ENCODE measurements at regions not wholly inside any gene's neighbourhood (a gene's known extent, or its start where the extent isn't known, plus 50 kb on each side); places are given as distances from the start of the nearest gene placed in this dataset.

DNA sequence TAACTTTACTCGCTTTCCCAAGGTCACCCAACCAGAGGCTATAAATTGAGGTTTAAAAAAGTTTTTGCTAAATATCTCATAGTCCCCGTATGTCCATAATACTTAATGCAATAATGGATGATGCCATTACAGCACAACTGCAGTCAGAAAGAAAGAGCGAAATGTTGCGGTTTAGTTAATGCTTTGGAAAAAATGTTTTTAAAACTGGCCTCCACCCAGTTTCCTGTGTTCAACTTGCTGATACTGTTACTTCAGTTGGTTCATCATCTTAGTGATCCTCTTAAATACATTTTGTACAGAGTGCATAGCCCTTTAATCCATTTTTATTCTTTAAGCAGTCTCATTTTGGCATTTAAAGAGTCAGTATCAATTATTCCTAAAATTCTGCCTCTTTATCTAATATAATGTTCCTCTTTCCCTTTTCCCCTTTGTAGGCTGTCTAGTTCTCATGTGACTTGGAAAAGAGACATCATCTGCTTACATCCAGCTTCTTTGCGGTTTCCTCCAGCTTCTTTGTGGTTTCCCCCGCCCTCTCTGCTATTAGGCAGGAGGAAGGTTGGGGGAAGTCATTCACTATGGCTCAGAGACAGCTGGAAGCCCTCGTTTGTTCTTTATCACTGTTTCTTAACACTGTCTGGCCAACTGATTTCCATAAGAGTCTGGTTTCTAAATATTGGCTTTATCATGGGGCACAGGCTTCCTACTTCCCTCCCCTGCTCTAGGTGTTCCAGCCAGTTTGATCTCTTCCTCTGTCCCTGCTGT is 154.3 kb downstream of the GOLIM4 start:
- H3K27ac ChIP-seq (ENCODE audit: low read depth in 2 of 2, low read length in 2 of 2): no peak overlapping the region
- TF ChIP-seq, protein P1, sequence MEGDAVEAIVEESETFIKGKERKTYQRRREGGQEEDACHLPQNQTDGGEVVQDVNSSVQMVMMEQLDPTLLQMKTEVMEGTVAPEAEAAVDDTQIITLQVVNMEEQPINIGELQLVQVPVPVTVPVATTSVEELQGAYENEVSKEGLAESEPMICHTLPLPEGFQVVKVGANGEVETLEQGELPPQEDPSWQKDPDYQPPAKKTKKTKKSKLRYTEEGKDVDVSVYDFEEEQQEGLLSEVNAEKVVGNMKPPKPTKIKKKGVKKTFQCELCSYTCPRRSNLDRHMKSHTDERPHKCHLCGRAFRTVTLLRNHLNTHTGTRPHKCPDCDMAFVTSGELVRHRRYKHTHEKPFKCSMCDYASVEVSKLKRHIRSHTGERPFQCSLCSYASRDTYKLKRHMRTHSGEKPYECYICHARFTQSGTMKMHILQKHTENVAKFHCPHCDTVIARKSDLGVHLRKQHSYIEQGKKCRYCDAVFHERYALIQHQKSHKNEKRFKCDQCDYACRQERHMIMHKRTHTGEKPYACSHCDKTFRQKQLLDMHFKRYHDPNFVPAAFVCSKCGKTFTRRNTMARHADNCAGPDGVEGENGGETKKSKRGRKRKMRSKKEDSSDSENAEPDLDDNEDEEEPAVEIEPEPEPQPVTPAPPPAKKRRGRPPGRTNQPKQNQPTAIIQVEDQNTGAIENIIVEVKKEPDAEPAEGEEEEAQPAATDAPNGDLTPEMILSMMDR (IDR thresholded peaks at IDR 0.05; ENCODE audit: borderline replicate concordance, extremely low read depth, insufficient read depth): no peak
- intact Hi-C loops (cut with DNase I): no loop called here
- no peak overlapping the region for H3K4me3 ChIP-seq (ENCODE audit: low read length in 3 of 3)
- no peaks in the 10 kb centered on the region for H3K27me3 ChIP-seq (ENCODE audit: control insufficient read depth, insufficient read depth, low read length)
- FAIRE-seq (no peak), DNase-seq (peak in 1 of 5 donors; percentile 43)
- no peaks in the 10 kb centered on the region for H3K4me1 ChIP-seq (ENCODE audit: control insufficient read depth in 2 of 3, insufficient read depth in 2 of 3, low read depth in 1 of 3, low read length in 3 of 3)
- no peaks in the 10 kb centered on the region for H3K36me3 ChIP-seq (ENCODE audit: control insufficient read depth in 2 of 3, insufficient read depth in 3 of 3, low read length in 3 of 3)
- H3K9ac ChIP-seq (ENCODE audit: low read length in 3 of 3): no peak overlapping the region
- H3K9me3 ChIP-seq (ENCODE audit: control insufficient read depth in 2 of 3, insufficient read depth in 1 of 3, low read length in 3 of 3): no peaks in the 10 kb centered on the region

DNA sequence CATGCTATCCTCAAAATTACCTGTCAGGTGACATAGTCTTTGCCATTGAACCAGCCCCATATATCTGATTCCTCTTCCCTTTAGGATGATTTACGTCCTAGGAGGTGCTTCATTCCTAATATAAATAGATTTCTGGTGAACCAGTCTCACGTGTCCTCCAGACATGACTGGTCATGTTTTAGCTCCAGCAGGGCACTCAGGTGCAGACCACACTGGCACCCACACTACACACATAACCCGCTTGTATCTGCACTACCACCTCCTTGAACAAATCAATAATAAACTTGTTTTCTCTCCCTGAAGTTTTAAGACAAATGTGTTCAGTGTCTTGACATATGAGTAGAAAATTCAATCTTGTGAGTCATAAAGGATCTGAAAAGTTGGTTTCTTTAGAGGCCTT is 155.5 kb downstream of the GOLIM4 start:
- Histone ChIP-seq H3K4me3 (ENCODE audit: low read length in 3 of 3) (no peak overlapping the region), H3K9ac (ENCODE audit: low read length in 3 of 3) (no peak overlapping the region), H3K4me1 (ENCODE audit: control insufficient read depth in 2 of 3, insufficient read depth in 2 of 3, low read depth in 1 of 3, low read length in 3 of 3) (no peaks in the 10 kb centered on the region), H3K27me3 (ENCODE audit: control insufficient read depth, insufficient read depth, low read length) (no peaks in the 10 kb centered on the region), H3K27ac (ENCODE audit: low read depth in 2 of 2, low read length in 2 of 2) (no peak overlapping the region), H3K9me3 (ENCODE audit: control insufficient read depth in 2 of 3, insufficient read depth in 1 of 3, low read length in 3 of 3) (no peaks in the 10 kb centered on the region), H3K36me3 (ENCODE audit: control insufficient read depth in 2 of 3, insufficient read depth in 3 of 3, low read length in 3 of 3) (no peaks in the 10 kb centered on the region)
- TF ChIP-seq, protein P1 (IDR thresholded peaks at IDR 0.05; ENCODE audit: borderline replicate concordance, extremely low read depth, insufficient read depth): no peak
- intact Hi-C loops (cut with DNase I): no loop called here
- DNase-seq: no peak
- no peak for FAIRE-seq

DNA sequence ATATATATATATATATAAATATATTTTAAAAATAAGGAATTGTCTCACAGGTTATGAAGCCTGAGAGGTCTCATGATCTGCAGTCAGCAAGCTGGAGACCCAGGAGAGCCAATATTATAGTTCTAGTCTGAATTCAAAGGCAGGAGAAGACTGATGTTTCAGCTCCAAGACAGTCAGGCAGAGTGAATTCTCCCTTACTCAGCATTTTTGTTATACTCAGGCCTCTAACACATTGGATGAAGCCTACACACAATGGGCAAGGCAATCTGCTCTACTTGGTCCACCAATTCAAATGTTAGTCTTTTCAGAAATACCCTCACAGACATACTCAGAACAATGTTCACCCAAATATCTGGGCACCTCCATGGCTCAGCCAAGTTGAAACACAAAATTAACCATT is 157.2 kb downstream of the GOLIM4 start:
- intact Hi-C loops (cut with DNase I): no loop called here
- Histone ChIP-seq H3K4me3 (ENCODE audit: low read length in 3 of 3) (no peak overlapping the region), H3K9me3 (ENCODE audit: control insufficient read depth in 2 of 3, insufficient read depth in 1 of 3, low read length in 3 of 3) (no peaks in the 10 kb centered on the region), H3K27me3 (ENCODE audit: control insufficient read depth, insufficient read depth, low read length) (no peaks in the 10 kb centered on the region), H3K27ac (ENCODE audit: low read depth in 2 of 2, low read length in 2 of 2) (no peak overlapping the region), H3K9ac (ENCODE audit: low read length in 3 of 3) (no peak overlapping the region), H3K36me3 (ENCODE audit: control insufficient read depth in 2 of 3, insufficient read depth in 3 of 3, low read length in 3 of 3) (no peaks in the 10 kb centered on the region), H3K4me1 (ENCODE audit: control insufficient read depth in 2 of 3, insufficient read depth in 2 of 3, low read depth in 1 of 3, low read length in 3 of 3) (no peaks in the 10 kb centered on the region)
- TF ChIP-seq, protein P1 (IDR thresholded peaks at IDR 0.05; ENCODE audit: borderline replicate concordance, extremely low read depth, insufficient read depth): no peak
- DNase-seq: no peak
- no peak for FAIRE-seq

DNA sequence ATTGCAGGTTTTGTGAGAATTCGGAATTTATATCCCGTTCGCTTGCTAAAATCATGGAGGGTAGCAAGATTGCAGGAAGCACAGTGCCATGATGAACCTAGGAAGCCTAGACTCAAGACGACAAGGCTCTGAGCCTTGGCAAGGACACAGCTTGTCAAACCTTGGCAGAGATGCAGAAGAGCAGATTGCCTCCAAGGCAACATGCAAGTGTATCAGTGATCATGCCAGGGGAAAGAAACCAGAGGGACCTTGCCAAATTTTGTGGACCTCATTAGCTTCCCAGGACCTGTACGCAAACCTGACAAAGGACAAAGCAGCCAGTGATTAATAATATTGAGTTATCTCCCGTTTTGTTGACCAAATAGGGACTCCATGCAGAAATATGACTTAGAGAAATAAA is 159.7 kb downstream of the GOLIM4 start:
- intact Hi-C loops (cut with DNase I): no loop called here
- Histone ChIP-seq H3K4me3 (ENCODE audit: low read length in 3 of 3) (no peak overlapping the region), H3K4me1 (ENCODE audit: control insufficient read depth in 2 of 3, insufficient read depth in 2 of 3, low read depth in 1 of 3, low read length in 3 of 3) (no peaks in the 10 kb centered on the region), H3K36me3 (ENCODE audit: control insufficient read depth in 2 of 3, insufficient read depth in 3 of 3, low read length in 3 of 3) (no peaks in the 10 kb centered on the region), H3K9ac (ENCODE audit: low read length in 3 of 3) (no peak overlapping the region), H3K27me3 (ENCODE audit: control insufficient read depth, insufficient read depth, low read length) (no peaks in the 10 kb centered on the region), H3K9me3 (ENCODE audit: control insufficient read depth in 2 of 3, insufficient read depth in 1 of 3, low read length in 3 of 3) (no peaks in the 10 kb centered on the region), H3K27ac (ENCODE audit: low read depth in 2 of 2, low read length in 2 of 2) (no peak overlapping the region)
- FAIRE-seq: no peak
- DNase-seq: no peak
- TF ChIP-seq, protein P1 (IDR thresholded peaks at IDR 0.05; ENCODE audit: borderline replicate concordance, extremely low read depth, insufficient read depth): no peak

Data from kidney (tissue), 13 donors.